ENCODE measurements at regions not wholly inside any gene's neighbourhood (a gene's known extent, or its start where the extent isn't known, plus 50 kb on each side); places are given as distances from the start of the nearest gene placed in this dataset.
A peak's percentile ranks its signal among the peaks of the same experiment; 100 is the strongest.

DNA sequence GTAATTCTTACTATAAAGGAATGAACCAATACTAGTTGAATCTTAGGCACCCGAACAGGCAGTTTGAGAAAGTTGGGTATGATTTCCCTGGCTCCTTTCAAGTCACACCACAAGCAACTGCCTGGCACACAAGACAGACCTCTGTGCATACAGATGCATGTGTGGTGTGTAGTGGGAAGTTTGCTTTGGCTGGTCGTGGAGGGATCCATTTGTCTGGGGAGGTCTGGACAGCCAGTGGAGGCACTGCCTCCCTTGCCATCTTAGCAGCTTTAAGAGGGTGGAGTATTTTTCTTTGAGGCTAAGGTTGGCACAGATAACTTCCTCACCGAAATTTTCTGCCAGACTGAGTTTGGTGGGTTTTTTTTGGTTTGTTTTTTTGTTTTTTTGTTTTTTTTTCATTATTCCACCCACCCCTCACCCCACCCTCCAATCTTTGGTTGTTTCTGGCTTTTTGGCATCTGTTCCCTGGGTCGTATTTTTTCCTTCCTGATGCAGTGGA, 97.1 kb downstream of the TMEM212 start:
- TF ChIP-seq NANOG (IDR thresholded peaks at IDR 0.05; ENCODE audit: borderline replicate concordance) = no peak
- no peak for TF ChIP-seq ZNF114 (CRISPR knock-in tag; IDR thresholded peaks at IDR 0.05)
- TF ChIP-seq, protein P1, sequence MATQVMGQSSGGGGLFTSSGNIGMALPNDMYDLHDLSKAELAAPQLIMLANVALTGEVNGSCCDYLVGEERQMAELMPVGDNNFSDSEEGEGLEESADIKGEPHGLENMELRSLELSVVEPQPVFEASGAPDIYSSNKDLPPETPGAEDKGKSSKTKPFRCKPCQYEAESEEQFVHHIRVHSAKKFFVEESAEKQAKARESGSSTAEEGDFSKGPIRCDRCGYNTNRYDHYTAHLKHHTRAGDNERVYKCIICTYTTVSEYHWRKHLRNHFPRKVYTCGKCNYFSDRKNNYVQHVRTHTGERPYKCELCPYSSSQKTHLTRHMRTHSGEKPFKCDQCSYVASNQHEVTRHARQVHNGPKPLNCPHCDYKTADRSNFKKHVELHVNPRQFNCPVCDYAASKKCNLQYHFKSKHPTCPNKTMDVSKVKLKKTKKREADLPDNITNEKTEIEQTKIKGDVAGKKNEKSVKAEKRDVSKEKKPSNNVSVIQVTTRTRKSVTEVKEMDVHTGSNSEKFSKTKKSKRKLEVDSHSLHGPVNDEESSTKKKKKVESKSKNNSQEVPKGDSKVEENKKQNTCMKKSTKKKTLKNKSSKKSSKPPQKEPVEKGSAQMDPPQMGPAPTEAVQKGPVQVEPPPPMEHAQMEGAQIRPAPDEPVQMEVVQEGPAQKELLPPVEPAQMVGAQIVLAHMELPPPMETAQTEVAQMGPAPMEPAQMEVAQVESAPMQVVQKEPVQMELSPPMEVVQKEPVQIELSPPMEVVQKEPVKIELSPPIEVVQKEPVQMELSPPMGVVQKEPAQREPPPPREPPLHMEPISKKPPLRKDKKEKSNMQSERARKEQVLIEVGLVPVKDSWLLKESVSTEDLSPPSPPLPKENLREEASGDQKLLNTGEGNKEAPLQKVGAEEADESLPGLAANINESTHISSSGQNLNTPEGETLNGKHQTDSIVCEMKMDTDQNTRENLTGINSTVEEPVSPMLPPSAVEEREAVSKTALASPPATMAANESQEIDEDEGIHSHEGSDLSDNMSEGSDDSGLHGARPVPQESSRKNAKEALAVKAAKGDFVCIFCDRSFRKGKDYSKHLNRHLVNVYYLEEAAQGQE (IDR thresholded peaks at IDR 0.05; ENCODE audit: unreplicated experiment) = no peak
- TF ChIP-seq ZNF331 (CRISPR knock-in tag; IDR thresholded peaks at IDR 0.05; ENCODE audit: low read depth) = no peak
- TF ChIP-seq EZH2phosphoT487 (IDR thresholded peaks at IDR 0.05; ENCODE audit: unreplicated experiment) = no peak
- TF ChIP-seq, protein P2, sequence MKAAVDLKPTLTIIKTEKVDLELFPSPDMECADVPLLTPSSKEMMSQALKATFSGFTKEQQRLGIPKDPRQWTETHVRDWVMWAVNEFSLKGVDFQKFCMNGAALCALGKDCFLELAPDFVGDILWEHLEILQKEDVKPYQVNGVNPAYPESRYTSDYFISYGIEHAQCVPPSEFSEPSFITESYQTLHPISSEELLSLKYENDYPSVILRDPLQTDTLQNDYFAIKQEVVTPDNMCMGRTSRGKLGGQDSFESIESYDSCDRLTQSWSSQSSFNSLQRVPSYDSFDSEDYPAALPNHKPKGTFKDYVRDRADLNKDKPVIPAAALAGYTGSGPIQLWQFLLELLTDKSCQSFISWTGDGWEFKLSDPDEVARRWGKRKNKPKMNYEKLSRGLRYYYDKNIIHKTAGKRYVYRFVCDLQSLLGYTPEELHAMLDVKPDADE (IDR thresholded peaks at IDR 0.05) = no peak
- no peak for TF ChIP-seq CREB1 (CRISPR knock-in tag; IDR thresholded peaks at IDR 0.05; ENCODE audit: low read depth)
- TF ChIP-seq, protein P3, sequence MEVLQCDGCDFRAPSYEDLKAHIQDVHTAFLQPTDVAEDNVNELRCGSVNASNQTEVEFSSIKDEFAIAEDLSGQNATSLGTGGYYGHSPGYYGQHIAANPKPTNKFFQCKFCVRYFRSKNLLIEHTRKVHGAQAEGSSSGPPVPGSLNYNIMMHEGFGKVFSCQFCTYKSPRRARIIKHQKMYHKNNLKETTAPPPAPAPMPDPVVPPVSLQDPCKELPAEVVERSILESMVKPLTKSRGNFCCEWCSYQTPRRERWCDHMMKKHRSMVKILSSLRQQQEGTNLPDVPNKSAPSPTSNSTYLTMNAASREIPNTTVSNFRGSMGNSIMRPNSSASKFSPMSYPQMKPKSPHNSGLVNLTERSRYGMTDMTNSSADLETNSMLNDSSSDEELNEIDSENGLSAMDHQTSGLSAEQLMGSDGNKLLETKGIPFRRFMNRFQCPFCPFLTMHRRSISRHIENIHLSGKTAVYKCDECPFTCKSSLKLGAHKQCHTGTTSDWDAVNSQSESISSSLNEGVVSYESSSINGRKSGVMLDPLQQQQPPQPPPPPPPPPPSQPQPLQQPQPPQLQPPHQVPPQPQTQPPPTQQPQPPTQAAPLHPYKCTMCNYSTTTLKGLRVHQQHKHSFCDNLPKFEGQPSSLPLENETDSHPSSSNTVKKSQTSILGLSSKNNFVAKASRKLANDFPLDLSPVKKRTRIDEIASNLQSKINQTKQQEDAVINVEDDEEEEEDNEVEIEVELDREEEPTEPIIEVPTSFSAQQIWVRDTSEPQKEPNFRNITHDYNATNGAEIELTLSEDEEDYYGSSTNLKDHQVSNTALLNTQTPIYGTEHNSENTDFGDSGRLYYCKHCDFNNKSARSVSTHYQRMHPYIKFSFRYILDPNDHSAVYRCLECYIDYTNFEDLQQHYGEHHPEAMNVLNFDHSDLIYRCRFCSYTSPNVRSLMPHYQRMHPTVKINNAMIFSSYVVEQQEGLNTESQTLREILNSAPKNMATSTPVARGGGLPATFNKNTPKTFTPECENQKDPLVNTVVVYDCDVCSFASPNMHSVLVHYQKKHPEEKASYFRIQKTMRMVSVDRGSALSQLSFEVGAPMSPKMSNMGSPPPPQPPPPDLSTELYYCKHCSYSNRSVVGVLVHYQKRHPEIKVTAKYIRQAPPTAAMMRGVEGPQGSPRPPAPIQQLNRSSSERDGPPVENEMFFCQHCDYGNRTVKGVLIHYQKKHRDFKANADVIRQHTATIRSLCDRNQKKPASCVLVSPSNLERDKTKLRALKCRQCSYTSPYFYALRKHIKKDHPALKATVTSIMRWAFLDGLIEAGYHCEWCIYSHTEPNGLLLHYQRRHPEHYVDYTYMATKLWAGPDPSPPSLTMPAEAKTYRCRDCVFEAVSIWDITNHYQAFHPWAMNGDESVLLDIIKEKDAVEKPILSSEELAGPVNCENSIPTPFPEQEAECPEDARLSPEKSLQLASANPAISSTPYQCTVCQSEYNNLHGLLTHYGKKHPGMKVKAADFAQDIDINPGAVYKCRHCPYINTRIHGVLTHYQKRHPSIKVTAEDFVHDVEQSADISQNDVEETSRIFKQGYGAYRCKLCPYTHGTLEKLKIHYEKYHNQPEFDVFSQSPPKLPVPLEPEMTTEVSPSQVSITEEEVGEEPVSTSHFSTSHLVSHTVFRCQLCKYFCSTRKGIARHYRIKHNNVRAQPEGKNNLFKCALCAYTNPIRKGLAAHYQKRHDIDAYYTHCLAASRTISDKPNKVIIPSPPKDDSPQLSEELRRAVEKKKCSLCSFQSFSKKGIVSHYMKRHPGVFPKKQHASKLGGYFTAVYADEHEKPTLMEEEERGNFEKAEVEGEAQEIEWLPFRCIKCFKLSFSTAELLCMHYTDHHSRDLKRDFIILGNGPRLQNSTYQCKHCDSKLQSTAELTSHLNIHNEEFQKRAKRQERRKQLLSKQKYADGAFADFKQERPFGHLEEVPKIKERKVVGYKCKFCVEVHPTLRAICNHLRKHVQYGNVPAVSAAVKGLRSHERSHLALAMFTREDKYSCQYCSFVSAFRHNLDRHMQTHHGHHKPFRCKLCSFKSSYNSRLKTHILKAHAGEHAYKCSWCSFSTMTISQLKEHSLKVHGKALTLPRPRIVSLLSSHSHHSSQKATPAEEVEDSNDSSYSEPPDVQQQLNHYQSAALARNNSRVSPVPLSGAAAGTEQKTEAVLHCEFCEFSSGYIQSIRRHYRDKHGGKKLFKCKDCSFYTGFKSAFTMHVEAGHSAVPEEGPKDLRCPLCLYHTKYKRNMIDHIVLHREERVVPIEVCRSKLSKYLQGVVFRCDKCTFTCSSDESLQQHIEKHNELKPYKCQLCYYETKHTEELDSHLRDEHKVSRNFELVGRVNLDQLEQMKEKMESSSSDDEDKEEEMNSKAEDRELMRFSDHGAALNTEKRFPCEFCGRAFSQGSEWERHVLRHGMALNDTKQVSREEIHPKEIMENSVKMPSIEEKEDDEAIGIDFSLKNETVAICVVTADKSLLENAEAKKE (CRISPR knock-in tag; IDR thresholded peaks at IDR 0.05) = no peak
- TF ChIP-seq STAT1 (IDR thresholded peaks at IDR 0.05; ENCODE audit: unreplicated experiment) = no peak
- TF ChIP-seq, protein P4, sequence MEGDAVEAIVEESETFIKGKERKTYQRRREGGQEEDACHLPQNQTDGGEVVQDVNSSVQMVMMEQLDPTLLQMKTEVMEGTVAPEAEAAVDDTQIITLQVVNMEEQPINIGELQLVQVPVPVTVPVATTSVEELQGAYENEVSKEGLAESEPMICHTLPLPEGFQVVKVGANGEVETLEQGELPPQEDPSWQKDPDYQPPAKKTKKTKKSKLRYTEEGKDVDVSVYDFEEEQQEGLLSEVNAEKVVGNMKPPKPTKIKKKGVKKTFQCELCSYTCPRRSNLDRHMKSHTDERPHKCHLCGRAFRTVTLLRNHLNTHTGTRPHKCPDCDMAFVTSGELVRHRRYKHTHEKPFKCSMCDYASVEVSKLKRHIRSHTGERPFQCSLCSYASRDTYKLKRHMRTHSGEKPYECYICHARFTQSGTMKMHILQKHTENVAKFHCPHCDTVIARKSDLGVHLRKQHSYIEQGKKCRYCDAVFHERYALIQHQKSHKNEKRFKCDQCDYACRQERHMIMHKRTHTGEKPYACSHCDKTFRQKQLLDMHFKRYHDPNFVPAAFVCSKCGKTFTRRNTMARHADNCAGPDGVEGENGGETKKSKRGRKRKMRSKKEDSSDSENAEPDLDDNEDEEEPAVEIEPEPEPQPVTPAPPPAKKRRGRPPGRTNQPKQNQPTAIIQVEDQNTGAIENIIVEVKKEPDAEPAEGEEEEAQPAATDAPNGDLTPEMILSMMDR (conservative IDR thresholded peaks at IDR 0.05; ENCODE audit: low read depth in 2 of 2) = no peak
- no peak for TF ChIP-seq POLR2AphosphoS5 (IDR thresholded peaks at IDR 0.05; ENCODE audit: low read depth)
- TF ChIP-seq EZH2 (IDR thresholded peaks at IDR 0.05; ENCODE audit: low read depth, unreplicated experiment) = no peak
- TF ChIP-seq JUNB (IDR thresholded peaks at IDR 0.05; ENCODE audit: unreplicated experiment) = no peak
- DNase-seq (ENCODE audit: low spot score) (no peak), ATAC-seq (no peak)
- Mint-ChIP-seq H3K27me3 (ENCODE audit: insufficient read depth, low read depth, poor library complexity) (no peaks in the 10 kb centered on the region), H3K4me1 (peaks cover 20% of the 10 kb centered on the region), H3K9me3 (no peaks in the 10 kb centered on the region), H3K36me3 (ENCODE audit: low read depth) (no peaks in the 10 kb centered on the region), H3K27ac (no peak overlapping the region), H3K4me3 (no peak overlapping the region)
- Histone ChIP-seq H3K79me2 (replicated peaks; ENCODE audit: insufficient read depth) (no peaks in the 10 kb centered on the region), H3K9me2 (ENCODE audit: insufficient read depth) (0 out of 2 replicates have a peak, but pooled peaks cover under 1% of the 10 kb centered on the region), H3K36me3 (ENCODE audit: insufficient read depth) (no peaks in the 10 kb centered on the region), H3K4me2 (no peak overlapping the region), H3K4me3 (no peak overlapping the region), H2AFZ (peak overlapping the region; percentile 64; the same call in 1 of the 2 replicates), H4K20me1 (replicated peaks; ENCODE audit: insufficient read depth) (no peaks in the 10 kb centered on the region), H3F3A (replicated peaks; ENCODE audit: low read depth) (no peaks in the 10 kb centered on the region), H3K4me1 (ENCODE audit: insufficient read depth) (no peaks in the 10 kb centered on the region), H3K27me3 (ENCODE audit: insufficient read depth) (no peaks in the 10 kb centered on the region), H3K27ac (ENCODE audit: low read depth) (no peak overlapping the region)

All from GM23338 (cell line).